Endothelial cell of umbilical vein (primary cell): ENCODE measurements at regions not wholly inside any gene's neighbourhood (a gene's known extent, or its start where the extent isn't known, plus 50 kb on each side); places are given as distances from the start of the nearest gene placed in this dataset.

Experiments used
- CTCF ChIP-seq, 2 donors: IDR thresholded peaks; 1 replicate in 1 of 2; 2 replicates in 1 of 2; pipeline ENCODE4 v1.5.1; 2011; ENCODE audit warnings: low read length in 2 of 2, mild to moderate bottlenecking in 2 of 2, moderate library complexity in 2 of 2, control low read depth in 1 of 2, inconsistent platforms in 1 of 2, low read depth in 1 of 2; ENCODE audit not compliant: insufficient read depth in 1 of 2; ENCODE audit errors: extremely low read depth in 1 of 2
- EZH2 ChIP-seq: IDR thresholded peaks from 2 replicates; pipeline ENCODE4 v1.6.1; 2012; ENCODE audit warnings: borderline replicate concordance, low read depth, mild to moderate bottlenecking, moderate library complexity, low read length, inconsistent platforms; ENCODE audit not compliant: severe bottlenecking
- GATA2 ChIP-seq: IDR thresholded peaks from 2 replicates; pipeline ENCODE4 v1.7.0; 2011; ENCODE audit warnings: low read depth, mild to moderate bottlenecking, moderate library complexity, mixed read lengths, low read length; ENCODE audit not compliant: insufficient read length, insufficient read depth
- POLR2A ChIP-seq: IDR thresholded peaks from 2 replicates; pipeline ENCODE4 v1.6.1; 2012; ENCODE audit warnings: low read depth, mild to moderate bottlenecking, control low read depth, low read length
- POLR2AphosphoS5 ChIP-seq: IDR thresholded peaks from 2 replicates; pipeline ENCODE4 v1.6.1; 2012; ENCODE audit warnings: low read depth, mild to moderate bottlenecking, control low read depth, low read length, moderate library complexity; ENCODE audit not compliant: insufficient read depth
- TF ChIP-seq, protein P1 (sequence below): IDR thresholded peaks from 2 replicates; pipeline ENCODE4 v1.6.1; 2011; ENCODE audit not compliant: insufficient read depth, insufficient read length

- TF ChIP-seq, protein P1, sequence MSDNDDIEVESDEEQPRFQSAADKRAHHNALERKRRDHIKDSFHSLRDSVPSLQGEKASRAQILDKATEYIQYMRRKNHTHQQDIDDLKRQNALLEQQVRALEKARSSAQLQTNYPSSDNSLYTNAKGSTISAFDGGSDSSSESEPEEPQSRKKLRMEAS, result no peak
- TF ChIP-seq POLR2A (no peak), EZH2 (no peak), CTCF (IDR thresholded peaks at IDR 0.05; ENCODE audit: extremely low read depth in 1 of 2, insufficient read depth in 1 of 2, low read depth in 1 of 2, low read length in 2 of 2) (no peak), POLR2AphosphoS5 (no peak), GATA2 (no peak)
These were observed 221.5 kb upstream of the CDH19 start for GRCh38 chr18:66825347-66825746.
